GM13976 (cell line): ENCODE measurements at regions not wholly inside any gene's neighbourhood (a gene's known extent, or its start where the extent isn't known, plus 50 kb on each side); places are given as distances from the start of the nearest gene placed in this dataset.

Source experiments
- DNase-seq: peaks from one replicate; pipeline ENCODE4 v3.0.0; 2012; ENCODE audit warnings: low spot score
- CTCF ChIP-seq: IDR thresholded peaks from 2 replicates; pipeline ENCODE4 v1.5.1; 2012; ENCODE audit warnings: borderline replicate concordance, mild to moderate bottlenecking; ENCODE audit not compliant: insufficient read depth; ENCODE audit errors: extremely low read depth, missing control alignments, control extremely low read depth
- in situ Hi-C: fragments of 300-500 bp; cut with MboI; formaldehyde crosslinking; loops from one replicate; pipeline ENCODE4 v1.12.0; 2022; ENCODE audit warnings: low sequenced_read_pairs, mixed read lengths, inconsistent platforms; ENCODE audit not compliant: unreplicated experiment

- in situ Hi-C loops: no loop called here
- no peak for DNase-seq
- TF ChIP-seq CTCF: no peak
Observed at GRCh38 chr13:83633746-83634145, 248.5 kb downstream of the SLITRK1 start.

GRCh38 chr13:83622422-83622784 is 259.9 kb downstream of the SLITRK1 start:
- no peak for DNase-seq
- in situ Hi-C loops: loop anchor here (25.0 kb wide), 1 partner anchor 90 kb away; no protein-coding TSS in a partner anchor
- TF ChIP-seq CTCF: no peak

GRCh38 chr13:83621765-83622421 is 260.4 kb downstream of the SLITRK1 start:
- no peak for TF ChIP-seq CTCF
- in situ Hi-C loops: loop anchor here (25.0 kb wide), 1 partner anchor 90 kb away; no protein-coding TSS in a partner anchor
- DNase-seq: no peak

GRCh38 chr13:83620530-83621220 is 261.6 kb downstream of the SLITRK1 start:
- no peak for DNase-seq
- TF ChIP-seq CTCF: no peak
- in situ Hi-C loops: loop anchor here (25.0 kb wide), 1 partner anchor 92 kb away; no protein-coding TSS in a partner anchor

- in situ Hi-C loops: loop anchor here (25.0 kb wide), 1 partner anchor 93 kb away; no protein-coding TSS in a partner anchor
- DNase-seq: no peak
- TF ChIP-seq CTCF: no peak
Observed at GRCh38 chr13:83618966-83619365, 263.3 kb downstream of the SLITRK1 start.

GRCh38 chr13:83613524-83613923 is 268.8 kb downstream of the SLITRK1 start:
- in situ Hi-C loops: loop anchor here (25.0 kb wide), 1 partner anchor 99 kb away; no protein-coding TSS in a partner anchor
- no peak for TF ChIP-seq CTCF
- DNase-seq: no peak
